HFF-Myc (cell line): ENCODE measurements at regions not wholly inside any gene's neighbourhood (a gene's known extent, or its start where the extent isn't known, plus 50 kb on each side); places are given as distances from the start of the nearest gene placed in this dataset.

Experiments used
- DNase-seq: peaks from one replicate; pipeline ENCODE4 v3.0.0-alpha.2; 2011; ENCODE audit warnings: low read depth; ENCODE audit errors: extremely low read depth
- H3K4me3 ChIP-seq: replicated peaks from 2 replicates; pipeline ENCODE4 v1.5.1; 2011; ENCODE audit warnings: low read depth, mild to moderate bottlenecking, control low read depth, low read length
- TF ChIP-seq, protein P1 (sequence below): IDR thresholded peaks from 2 replicates; pipeline ENCODE4 v1.5.1; 2012; ENCODE audit warnings: mild to moderate bottlenecking, low read depth, low read length, control low read depth; ENCODE audit errors: missing control alignments

DNA sequence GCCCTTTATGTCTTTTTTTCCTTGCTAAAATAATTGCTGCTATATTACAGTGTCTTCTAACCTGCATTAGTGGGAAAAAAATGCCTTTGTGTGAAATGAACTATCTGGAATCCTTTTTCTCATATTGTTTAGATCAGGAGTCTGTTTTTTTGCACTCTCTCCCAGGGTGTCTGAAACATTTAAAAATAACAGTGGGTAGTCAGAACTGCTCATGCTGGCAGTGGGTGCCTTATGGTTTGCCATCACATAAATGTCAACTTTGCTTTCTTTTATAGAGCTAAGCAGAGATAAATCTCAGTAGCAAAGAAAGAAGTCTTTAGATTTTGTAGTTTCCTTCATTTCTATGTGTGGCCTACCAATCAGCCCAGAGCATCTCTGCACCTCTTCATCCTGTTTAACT lies 347.8 kb upstream of the RGMB start:
- no peak for DNase-seq
- TF ChIP-seq, protein P1, sequence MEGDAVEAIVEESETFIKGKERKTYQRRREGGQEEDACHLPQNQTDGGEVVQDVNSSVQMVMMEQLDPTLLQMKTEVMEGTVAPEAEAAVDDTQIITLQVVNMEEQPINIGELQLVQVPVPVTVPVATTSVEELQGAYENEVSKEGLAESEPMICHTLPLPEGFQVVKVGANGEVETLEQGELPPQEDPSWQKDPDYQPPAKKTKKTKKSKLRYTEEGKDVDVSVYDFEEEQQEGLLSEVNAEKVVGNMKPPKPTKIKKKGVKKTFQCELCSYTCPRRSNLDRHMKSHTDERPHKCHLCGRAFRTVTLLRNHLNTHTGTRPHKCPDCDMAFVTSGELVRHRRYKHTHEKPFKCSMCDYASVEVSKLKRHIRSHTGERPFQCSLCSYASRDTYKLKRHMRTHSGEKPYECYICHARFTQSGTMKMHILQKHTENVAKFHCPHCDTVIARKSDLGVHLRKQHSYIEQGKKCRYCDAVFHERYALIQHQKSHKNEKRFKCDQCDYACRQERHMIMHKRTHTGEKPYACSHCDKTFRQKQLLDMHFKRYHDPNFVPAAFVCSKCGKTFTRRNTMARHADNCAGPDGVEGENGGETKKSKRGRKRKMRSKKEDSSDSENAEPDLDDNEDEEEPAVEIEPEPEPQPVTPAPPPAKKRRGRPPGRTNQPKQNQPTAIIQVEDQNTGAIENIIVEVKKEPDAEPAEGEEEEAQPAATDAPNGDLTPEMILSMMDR = no peak
- no peak overlapping the region for H3K4me3 ChIP-seq

- TF ChIP-seq, protein P1 = no peak
- H3K4me3 ChIP-seq = no peak overlapping the region
Measured at GRCh38 chr5:98428806-98429205, 344.7 kb upstream of the RGMB start.

DNA sequence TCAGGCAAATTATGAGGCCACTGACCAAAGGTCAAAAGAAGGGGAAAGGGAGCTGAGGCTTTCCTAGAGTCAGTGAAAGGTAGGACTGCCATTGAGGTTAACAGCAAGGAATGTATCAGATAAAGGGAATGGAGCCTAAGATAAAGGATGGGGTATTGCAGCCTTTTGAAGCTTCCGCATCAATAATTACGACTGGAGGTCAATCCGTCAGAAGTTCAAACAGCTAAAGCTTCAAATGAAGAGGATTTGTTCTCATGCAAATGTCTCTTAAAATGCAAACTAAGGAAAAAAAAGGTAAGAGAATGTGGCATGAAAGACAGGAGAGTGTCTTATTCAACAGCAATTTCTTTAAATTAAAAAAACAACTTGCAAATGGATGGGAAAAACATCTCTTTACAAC lies 341.1 kb upstream of the RGMB start:
- no peak for DNase-seq
- TF ChIP-seq, protein P1 = no peak
- no peak overlapping the region for H3K4me3 ChIP-seq

More at GRCh38 chr5:98428806-98429205, 344.7 kb upstream of the RGMB start:
- peak; percentile 58 for DNase-seq

DNA sequence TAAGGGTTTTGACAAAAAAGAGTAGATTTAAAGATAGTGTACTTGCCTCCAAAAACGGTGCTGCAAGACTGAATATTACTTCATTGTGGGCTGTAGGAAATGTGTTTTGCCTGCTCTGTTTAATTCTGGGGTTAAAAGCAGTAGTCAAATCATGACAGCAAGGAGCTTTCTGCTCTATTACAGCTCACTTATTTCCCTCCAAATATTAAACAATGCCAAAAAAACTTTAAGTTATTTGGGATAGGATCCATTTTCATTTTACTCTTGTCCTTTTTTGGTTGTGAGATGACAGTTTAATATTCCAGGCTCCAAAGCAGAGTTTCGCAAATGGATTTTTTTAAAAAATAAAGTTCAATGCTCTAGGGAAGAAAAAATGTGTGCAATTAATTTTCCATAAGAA lies 340.4 kb upstream of the RGMB start:
- no peak for DNase-seq
- H3K4me3 ChIP-seq = no peak overlapping the region
- TF ChIP-seq, protein P1 = no peak

GRCh38 chr5:98433673-98434072 lies 339.8 kb upstream of the RGMB start:
- DNase-seq = no peak
- no peak overlapping the region for H3K4me3 ChIP-seq
- TF ChIP-seq, protein P1 = no peak

- TF ChIP-seq, protein P1 = no peak
- H3K4me3 ChIP-seq = no peak overlapping the region
- no peak for DNase-seq
Measured at GRCh38 chr5:98436667-98437066, 336.8 kb upstream of the RGMB start.

GRCh38 chr5:98442448-98442847 lies 331.0 kb upstream of the RGMB start:
- DNase-seq = no peak
- TF ChIP-seq, protein P1 = no peak
- no peak overlapping the region for H3K4me3 ChIP-seq
